CD4-positive, alpha-beta T cell treated with Interleukin-2 at 100 ng/mL for 4 hours (primary cell): ENCODE measurements at regions not wholly inside any gene's neighbourhood (a gene's known extent, or its start where the extent isn't known, plus 50 kb on each side); places are given as distances from the start of the nearest gene placed in this dataset.

Source experiments
- DNase-seq: peaks from one replicate; pipeline ENCODE4 v3.0.0-alpha.2; 2020; ENCODE audit warnings: low spot score

DNA sequence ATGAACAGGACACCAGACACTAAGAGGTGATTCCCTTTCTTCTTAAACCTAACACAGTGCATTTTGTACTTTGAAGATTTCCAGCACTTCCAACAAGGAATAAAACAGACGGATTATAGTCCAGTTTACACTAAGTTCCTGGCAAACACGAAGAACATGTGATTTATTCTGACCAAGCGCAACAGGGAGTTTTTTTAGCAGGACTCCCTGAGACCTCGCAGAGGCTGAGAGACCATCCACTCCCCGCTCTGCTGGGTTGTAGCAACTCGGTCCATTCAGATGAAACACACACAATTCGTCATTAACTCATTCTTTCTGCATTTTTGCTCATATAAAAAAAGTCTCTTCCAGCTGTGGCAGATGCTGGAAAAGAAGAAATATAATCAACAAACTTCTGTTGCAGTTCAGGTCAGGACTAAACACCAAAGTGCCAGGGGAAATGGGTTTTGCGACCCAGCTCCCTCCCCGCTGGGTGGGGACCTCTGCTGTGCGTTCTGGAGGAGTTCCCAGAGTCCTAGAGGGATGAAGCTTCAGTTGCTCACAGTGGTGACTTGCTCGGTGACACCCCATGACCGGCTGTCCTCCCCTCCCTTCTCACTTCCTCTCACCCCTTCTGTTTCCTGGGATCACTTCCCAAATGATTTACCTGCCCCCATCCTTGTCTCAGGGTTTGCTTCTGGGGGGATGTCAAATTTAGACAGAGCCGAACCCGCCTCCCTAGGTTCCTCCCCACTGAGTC lies 52.5 kb downstream of the KCNF1 start:
- DNase-seq, result no peak

DNA sequence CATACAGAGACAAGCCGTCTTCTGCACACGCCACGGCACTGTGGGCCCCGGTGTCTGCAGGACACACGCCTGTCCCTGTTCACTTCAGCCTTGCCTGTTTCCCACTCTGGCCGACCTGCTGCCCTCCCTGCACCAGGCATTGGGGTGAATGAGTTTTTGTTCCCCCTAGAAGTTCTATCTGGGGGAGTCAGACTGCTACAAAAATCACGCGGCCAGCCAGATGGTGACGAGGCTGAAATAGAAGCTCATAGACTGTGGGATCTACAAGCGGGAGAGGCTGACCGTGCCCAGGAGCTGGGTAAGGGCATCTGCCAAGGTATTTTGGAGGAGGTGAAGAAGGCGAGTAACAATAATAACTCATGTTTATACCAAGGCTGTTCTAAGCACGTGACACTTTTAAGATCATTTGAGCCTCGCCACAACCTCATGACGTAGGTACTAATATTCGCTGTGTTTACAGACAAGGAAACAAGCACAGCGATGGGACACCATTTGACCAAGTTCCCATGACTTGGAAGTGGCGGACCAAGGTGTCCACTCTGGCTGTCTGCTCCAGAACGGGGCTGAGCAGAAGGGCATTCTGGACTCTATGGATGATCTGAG lies 53.6 kb downstream of the KCNF1 start:
- DNase-seq, result no peak

DNA sequence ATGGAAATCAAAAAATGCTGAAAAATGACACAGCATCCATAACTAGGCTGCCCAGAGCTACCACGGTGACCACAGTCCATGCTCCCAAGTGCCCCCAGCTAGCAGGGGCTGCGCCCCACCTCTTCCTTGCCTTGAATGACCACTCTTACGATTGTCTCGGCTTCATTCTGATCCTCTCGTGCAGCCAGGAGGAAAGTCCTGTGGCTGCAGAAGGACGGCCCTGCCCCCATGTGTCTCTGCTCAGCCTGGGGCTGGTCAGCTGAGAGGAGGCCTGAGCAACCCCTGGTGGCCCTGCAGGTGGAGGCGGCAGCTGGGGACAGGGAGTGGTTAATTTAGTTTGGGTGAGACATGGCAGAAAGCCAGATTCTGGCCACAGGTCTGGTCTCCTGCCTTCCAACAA lies 54.3 kb downstream of the KCNF1 start:
- DNase-seq, result no peak

DNA sequence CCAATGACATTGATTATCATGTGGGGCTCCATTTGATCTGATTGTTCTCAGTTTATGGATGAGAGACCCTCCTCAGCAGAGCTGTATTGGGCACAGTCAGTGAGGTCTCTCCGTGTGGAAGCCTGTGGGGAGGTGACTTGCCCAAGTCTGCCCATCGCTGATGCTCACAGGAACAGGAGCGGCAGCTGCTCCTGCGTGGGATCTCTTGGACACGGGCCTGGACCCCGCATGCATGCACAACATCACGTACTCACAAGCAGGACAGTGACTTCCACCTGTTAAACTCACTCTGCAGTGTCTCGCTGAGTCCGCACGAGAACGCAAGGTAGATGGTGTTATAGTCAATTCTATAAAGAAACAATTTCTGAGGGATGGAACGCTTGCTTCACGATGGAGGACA lies 55.0 kb downstream of the KCNF1 start:
- no peak for DNase-seq

DNA sequence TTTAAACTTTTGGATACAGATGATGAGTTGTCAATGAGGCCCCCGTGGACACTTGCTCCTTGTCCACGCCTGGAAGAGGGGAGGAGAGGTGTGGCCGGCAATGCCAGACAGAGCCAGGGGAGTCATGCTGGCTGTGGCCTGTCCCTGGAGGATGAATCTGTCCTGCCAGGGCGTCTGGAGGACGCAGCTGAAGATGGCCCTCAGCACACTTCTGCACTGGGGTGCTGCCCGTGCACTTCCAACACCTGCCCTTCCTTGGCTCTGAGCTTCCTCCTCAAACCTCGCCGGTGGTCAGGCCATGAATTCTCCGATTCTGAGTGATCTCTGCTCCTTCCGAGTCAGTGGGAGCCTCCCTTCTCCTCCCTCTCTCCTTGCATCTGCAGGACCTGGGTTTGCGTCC lies 56.4 kb downstream of the KCNF1 start:
- no peak for DNase-seq

DNA sequence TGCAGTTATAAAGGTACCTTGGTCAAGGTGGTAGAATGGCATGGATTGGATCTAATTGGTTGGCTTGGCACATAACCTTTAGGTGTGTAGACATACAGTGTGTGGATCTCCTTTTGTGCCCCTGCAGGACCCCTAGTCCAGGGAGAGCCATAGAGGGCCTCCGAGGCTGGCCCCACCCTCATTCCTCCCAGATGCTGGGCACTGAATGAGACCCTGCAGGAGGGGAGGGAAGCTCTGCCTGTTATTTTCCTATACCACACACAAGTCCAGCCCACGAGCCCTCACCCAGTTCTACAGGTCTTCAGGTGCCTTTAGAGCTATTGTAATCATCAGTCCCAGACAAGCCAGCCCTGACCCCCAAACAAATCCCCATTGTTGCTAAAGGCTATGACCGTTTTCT lies 58.9 kb downstream of the KCNF1 start:
- DNase-seq, result no peak

DNA sequence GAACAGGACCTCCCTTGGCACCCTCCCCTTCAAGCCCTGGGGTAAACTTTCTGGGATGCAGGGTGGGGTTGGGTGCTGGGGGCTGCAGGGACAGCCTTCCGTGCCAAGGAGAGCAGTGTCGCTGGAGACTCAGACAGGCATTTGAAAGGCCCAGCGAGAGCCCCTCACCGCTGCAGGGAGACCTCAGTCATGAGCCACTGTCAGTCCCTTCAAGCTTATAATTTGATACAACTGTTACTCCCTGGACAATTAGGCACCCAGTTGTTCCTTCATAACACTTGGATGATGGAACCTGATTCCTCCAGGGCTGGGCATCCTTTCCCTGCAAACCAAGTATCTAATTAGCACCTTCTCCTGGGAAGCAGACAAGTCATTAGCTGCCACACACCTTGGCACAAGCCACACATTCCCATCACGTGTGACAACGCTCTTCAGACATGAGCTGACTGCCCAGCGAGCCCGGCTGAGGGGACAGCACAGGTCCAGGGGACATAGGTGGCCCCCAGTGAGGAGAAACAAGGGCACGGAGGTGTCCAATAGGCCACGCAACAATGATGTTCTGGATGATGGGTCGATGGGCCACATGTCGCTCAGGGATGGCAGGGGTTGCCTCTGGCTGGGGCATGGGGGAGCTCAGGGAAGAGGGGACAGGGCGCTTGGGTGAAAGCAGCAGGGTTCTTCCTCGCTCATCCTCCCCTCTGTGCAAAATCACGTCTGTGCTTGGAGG lies 59.6 kb downstream of the KCNF1 start:
- DNase-seq, result no peak

DNA sequence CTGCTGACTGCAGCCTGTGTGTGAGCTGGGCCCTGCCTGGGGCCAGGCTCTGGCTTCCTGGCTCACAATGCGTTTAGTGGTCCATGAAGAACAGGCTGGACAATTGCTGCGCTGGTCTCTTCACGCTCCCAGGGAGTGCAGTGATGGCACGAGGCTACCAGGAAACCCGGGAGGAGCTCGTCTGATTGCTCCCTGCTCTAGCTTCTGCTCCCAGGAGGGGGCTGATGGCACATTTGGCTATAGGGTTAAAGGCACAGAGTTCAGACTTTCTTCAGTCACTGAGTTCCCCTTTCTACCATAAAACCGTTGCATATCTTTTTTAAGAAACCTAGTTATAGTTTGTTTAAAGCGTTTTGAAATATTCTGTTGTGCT lies 60.1 kb downstream of the KCNF1 start:
- no peak for DNase-seq

DNA sequence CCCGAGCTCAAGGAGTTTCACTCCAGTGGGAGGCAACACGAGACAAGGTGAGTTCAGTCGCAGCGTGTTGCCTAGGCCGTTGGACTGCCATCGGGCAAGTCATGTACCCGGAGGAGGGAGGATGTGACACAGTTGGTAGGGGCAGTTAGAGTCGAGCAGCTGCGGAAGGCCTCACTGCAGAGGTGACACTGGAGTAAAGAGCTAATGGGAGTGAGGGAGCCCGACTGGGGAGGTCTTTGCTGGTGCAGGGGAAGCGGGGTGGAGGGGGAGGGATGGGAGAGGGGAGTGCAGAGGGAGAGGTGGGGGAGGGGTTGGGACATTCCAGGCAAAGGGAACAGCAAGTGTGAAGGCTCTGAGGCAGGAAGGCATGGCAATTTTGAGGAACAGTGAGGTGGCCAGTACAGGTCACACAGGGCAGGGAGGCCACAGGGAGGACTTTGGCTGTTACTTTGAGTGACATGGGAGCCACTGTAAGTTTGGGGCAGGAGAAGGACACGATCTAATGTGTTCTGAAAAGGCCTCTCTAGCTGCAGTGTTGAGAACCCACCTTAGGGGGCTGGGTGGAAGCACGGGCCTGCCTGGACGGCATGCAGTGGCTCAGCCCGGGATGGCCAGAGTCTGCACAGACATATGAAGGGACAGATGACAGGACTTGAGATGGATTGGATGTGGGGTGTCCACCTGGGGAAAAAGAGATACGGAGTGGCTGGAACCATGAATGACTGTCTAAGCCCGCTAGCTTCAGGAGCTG lies 61.1 kb downstream of the KCNF1 start:
- no peak for DNase-seq

DNA sequence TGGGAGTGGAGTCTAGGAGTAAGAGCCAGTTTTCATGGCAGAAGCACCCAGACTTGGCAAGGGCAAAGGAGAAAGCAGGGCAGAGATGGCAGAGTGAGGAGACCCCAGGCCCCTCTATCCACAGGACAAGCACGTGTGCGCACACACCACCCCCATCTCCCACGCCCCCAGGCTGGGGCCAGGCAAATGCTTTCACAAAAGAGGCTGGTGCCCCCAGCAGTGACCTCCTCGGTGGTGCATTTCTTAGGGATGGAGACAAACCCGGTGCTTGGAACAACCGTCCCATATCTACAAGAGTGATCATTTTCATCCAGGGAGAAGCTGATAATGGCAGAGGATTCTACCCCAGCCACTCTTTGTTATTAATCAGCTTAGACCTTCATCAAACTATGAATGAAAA lies 62.0 kb downstream of the KCNF1 start:
- DNase-seq, result no peak

DNA sequence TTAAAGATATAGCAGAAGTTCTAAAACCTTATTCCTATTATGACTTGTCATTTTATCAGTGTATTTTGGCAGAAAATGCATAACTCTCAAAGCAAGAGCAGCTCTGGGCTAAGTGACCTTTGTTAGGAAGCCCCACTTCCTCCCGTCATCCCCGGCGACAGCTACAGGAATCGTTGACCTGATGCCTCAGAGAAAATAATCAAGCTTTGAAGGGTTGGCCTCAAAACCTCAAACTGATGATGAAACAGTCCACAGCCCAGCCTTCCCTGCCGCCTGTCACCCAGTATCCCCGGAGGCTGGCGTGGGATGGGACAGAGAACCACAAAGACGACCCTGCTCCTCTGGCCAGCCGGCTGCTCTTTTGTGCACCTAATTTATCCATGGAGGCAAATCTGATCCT lies 65.3 kb downstream of the KCNF1 start:
- no peak for DNase-seq

DNA sequence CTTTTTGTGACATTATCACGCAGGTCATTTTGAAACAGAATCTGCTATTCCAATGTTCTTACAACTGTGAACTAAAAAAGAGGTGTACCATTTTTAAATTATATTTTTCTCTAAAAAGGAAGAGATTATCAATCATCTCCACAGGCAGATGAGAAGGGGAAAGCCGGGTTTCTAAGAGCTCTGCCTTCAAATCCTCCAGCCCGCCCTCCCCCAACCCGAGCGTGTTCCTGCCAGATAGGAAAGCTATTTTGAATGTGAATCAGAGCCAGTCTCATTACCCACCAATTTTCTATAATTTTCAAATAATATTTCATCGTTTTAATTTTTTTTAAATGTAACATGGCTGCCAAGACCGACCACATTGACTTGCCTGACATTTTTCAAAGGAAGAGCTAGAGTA lies 65.9 kb downstream of the KCNF1 start:
- DNase-seq, result no peak

DNA sequence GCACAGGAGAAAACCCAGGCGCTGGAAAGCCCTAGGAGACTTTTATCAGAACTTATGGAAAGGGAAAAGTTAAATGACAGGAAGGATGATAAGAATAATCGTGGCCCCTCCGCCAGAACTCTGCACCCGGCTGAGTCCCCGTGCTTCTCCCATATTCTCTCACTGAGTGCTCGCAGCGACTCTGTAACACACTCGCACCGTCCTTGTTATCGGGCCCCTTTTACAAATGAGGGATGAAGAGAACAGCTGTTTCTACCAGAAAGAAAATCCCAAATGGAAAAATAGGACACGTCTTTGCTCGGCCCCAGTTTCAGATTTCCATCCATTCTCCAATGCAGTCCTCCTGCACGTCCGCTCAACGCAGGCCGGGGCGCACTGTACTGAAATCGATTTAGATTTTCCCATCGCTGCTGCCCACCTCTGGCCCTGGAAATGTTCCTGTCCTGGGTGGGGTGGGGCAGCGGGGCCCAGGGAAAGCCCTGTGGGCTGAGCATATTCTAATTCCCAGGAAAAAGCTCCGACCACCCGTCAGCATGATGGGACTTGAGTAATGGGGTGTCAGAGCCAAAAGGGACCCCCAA lies 66.4 kb downstream of the KCNF1 start:
- no peak for DNase-seq

DNA sequence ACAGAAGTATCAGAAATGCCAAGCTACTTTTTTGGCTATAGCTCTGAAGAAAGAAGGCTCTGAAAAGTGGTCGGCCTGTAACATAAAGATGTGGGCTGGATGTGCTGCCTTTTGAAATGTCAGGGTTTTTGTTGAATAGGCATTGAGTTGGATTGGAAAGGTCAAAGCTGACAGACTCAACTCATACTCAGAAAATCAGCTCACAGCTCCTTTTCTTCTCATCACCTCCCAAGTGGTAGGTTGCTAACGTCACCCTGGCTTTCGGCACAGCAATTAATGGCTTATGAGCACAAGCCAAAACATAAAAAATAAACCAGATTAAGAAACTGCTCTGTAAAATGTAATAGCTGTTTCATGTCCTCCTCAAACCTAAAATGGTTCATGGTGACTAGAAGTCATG lies 68.3 kb downstream of the KCNF1 start:
- no peak for DNase-seq

DNA sequence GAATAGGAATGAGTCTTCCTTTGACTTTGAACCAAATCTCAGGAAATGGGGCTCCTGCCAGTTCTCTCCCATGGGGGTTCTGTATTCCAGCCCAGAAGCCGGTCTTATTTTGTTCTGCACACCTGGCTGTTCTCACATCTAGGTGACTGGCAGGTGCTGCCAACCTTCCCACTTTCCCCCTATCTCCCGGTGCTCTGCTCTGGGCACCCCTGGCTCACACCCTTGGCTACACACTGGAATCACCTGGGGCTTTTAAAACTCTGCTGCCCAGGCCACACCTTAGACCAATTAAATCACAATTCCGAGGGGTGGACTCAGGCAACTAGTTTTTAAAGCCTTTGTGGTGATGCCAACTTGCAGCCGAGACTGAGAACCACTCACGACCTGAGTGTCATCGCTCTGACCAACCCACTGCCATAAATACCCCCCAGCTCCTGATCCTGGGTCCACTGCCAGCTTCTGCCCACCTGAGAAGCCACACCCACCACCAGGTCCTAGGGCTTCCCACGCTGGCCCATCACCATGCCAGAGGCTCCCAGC lies 69.2 kb downstream of the KCNF1 start:
- no peak for DNase-seq

DNA sequence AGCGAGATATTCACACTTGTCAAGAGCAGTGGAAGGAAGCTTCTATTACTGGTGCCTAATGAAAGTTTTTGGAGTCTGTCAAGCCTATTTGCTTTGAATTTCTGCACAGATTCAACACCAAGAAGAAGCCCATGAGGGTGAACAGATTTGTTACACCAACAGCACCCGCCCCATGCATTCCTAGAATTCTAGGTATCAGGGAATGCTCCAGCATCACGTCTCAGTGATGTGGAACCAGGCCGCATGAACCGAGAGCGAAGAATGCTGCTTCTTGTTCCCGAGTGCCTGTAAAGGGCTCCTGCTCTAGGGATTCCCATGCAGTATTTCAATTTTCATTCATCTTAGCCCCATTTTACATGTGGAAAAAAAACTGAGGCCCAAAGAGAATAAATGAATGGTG lies 69.7 kb downstream of the KCNF1 start:
- no peak for DNase-seq

DNA sequence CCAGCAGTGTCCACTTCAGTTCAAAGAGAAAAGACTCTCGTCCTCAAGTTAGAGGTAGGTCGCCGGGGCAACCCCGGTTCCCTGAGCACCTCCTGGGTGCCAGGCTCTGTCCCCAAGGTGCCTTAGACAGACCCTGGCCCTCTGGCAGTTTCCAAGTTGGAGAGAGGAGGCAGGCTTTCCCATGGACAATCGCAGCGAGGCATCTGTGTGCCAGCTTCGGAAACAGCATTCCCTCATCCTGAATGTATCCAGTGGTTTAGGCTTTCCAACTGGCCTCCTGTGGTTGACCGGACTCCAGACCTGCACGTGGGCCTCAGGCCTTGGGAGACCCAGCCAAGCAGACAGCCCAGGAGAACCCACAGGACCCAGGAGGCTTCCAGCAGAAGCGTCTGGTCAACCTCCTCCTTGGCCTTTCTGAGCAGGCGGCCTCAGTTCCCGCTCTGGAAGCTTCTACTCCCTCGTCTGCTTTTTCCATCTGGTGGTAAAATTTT lies 70.3 kb downstream of the KCNF1 start:
- no peak for DNase-seq

DNA sequence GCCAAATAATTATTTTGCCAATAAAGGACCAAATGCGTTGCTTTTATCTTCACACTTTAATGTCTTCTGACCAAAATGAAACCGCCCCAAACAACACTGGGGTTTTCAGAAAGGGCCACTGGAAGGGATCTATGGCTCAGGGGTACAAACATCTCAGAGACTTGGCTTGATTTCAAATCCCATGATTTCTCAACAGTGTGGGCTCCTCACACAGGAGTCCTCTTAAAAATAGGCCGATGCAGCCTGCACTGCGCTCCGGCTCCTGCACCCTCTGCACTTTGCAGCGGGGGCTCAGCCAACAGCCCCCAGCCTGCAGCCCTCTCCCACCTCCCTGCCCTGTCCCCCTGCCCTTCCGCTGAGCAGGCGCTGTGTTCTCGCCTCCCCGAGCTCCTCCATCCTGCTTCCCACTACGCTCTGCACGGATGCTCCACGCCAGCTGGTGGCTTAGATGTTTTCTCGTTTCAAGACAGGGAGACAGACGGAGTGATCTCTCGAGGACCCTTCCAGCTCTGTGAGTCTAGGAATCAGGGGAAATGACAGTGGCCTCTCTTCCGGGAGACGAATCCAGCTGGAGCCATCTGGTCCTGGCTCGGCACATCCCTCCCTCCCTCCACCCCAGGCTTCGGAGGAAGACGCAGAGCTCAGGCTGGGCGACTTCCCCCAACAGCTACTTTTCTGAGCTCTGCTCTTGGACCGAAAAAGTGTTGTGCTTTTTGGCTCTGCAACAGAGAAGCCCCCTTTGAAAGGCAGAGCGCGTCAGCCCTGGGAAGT lies 71.4 kb downstream of the KCNF1 start:
- no peak for DNase-seq

DNA sequence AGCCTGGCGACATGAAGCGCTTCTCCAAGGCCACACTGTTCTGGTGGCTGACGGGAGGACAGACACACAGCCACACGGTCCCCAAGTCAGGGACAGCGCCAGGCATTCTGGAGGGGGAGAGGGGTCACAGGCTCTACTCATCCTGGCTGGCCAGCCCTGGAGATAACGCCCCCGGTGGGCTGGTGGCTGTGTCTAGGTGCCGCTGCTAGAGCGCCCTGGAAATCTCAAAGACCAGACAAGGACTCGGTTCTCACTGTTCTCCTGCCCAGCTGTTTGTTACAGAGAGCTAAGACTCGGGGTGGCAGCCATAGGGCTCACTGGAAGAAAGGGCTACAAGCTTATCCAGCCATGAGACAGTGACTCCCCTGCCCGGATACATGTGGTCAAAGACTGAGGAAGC lies 72.0 kb downstream of the KCNF1 start:
- DNase-seq, result no peak

DNA sequence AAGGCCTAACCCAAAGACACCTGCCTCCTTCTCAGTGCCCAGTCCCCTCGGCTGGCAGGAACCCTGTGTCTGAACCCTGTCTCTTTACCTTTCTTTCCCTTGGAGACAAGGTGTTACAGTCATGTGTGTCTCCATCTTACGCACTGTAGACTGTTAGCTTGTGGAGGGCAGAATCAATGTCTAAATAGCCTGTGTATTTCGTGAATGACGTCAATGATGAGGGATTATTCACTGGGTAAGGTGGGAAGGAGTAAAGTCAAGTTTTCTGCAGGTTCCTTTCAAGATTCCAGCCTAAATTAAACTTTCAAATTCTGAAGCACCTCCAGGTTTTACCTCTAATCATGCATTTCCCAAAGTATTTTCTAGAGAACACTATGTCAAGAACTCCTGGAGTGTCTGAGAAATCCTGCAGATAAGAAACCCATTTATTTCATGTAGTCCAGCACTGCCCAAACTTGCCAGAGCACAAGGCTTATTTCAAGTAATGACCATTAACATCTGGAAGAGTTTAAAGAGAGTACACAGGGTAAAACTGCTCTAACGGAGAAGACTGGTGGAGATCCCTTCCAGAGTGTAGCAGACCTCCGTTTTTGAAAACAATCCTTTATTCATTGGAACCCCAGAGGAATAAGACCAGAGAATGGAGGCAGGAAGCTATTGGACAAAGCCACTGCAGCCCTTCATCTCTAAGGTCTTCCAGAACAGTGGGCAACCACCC lies 72.8 kb downstream of the KCNF1 start:
- DNase-seq, result no peak

DNA sequence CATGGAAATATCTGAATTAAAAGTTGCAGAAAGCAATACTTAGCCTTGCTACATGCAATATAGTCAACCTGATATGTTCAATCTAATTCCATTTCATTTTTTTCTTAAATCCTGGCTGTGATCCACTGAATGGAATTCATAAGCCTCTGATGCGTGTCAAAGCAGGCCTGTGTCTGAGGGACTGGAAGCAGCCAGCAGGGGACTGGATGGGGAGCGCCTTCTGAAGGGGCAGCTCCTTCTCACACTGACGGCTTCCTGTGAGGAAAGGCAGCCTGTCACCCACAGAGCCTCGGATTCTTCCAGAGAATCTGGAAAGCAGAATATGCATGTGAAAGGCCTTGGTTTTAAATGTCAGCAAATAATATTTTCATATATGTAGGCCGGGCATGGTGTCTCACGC lies 73.5 kb downstream of the KCNF1 start:
- DNase-seq, result no peak
